ENCODE measurements at regions not wholly inside any gene's neighbourhood (a gene's known extent, or its start where the extent isn't known, plus 50 kb on each side); places are given as distances from the start of the nearest gene placed in this dataset.
"Not testable (repeated sequence)": the region's sequence is repeated elsewhere in the genome, so short reads cannot be mapped to it uniquely, and the experiment has no call there.

DNA sequence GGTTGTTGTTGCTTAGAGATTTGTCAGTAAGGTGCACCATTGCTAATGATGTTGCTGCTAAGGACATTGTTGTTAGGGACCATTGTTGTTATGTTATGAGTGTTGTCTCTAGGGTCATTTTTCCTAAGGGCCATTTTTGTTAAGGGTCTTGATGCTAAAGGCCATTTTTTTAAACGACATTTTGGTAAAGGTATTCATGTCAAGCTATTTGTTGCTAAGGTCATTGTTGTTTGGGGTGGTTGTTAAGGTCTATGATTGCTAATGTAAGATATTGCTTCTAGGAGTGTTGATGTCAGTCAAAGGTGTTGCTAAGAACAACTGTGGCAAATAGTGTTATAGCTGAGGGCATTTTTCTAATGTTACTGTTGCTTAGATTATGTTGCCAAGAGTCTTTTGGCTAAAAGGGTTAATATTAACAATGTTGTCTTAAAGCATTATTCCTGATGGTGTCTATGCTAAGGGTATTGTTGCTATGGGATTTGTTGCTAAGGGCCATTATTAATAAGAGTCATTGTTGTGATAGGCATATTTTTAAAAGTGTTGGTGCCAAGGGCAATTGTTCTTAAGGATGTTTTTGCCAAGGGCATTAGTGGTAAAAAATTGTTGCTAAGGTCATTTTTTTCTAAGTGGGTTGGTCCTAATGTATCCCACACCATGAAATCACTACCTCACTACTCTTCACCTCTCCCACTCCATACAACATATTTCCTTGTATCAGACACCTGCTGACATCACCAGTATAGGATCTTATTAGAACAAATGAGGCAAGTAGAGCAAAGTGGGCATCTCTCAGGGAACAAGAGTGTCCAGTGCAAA, 56.2 kb downstream of the SPATA31A6 start:
- DNase-seq (ENCODE audit: low spot score); H3K4me3 ChIP-seq; H3K27ac ChIP-seq: not testable (repeated sequence)

DNA sequence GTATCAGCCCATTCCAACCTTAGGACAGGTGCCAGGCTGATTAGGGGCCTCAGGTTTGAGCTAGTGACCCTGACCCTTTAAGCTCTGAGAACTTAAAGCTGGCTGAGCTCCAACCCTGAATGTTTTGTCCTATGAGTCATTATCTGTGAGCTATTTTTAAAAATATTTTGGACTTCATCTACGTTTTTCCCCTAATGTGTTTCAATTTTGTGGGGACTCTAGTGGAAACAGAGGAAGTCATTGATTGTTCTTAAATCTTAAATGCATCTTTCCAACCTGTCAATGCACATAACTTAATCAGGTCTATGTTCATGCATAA, 56.8 kb downstream of the SPATA31A6 start:
- not testable (repeated sequence) for H3K4me3 ChIP-seq; H3K27ac ChIP-seq; DNase-seq (ENCODE audit: low spot score)

DNA sequence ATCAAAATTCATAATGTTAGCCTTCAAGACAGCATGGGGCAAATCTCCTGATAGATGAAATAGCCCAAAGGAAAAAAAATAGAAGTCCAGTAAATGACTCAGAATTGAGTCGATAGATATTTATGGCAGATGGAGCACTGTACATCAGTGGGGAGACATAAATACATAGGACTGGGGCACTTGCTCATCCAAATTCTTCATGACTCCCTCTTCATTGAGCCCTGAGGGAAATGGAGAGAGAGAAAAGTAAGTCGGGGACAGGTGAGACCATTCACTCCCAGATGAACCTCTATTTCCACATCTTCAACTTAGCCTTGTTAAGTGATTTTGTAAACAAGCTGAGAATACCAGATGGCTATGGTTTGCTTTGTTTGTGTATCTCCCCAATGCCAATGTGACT, 59.8 kb downstream of the SPATA31A6 start:
- not testable (repeated sequence) for H3K4me3 ChIP-seq; DNase-seq (ENCODE audit: low spot score); H3K27ac ChIP-seq

DNA sequence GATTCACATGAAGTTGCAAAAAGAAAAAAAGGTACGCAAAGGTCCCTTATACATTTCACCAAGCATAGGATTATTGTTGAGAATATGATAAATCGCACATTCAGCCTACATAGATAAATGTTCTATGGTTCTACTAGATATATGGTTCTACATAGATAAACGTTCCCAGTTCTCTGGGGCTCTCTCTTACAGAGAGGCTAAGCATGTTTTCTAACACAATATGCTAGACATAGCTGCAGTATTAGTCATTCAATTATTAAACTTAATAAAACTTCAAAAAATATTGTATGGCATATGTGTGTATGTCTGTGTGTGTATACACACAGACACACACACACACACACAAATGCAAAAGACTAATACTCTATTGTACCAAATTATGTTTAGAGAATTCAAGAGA, 60.4 kb downstream of the SPATA31A6 start:
- H3K4me3 ChIP-seq; H3K27ac ChIP-seq; DNase-seq (ENCODE audit: low spot score): not testable (repeated sequence)

DNA sequence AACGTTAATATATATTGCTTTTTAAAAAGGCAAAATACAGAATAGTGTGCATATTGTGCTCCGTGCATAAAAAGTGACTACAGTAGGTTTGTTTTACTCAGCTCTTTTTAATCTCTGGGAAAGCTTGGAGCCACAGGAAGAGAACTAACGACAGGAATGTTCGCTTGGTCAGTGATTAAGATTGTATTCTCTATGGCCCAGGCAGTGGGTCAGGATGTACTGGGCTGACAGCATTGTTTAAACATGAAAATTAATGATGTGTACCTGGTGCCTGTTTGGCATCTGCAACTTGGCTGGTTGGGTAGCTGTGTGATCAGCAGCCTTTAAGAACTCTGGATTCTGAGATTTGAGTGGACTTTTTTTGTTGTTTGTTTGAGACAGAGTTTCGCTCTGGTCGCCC, 85.3 kb downstream of the SPATA31A6 start:
- H3K4me3 ChIP-seq; H3K27ac ChIP-seq; DNase-seq (ENCODE audit: low spot score): not testable (repeated sequence)

DNA sequence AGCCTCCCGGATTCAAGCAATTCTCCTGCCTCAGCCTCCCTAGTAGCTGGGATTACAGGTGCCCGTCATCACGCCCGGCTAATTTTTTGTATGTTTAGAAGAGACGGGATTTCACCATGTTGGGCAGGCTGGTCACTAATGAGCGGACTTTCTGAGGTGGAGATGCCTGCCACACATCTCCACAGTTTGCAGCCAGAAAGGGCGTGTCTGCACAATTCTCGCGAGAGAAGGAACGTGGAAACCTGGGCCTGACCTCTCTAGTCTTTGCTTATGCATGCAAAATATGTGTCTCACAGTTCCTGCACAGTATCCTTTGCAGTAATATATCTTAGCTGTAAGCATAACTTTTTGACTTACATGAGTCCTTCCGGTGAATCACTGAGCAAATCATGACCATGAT, 85.7 kb downstream of the SPATA31A6 start:
- H3K4me3 ChIP-seq; DNase-seq (ENCODE audit: low spot score); H3K27ac ChIP-seq: not testable (repeated sequence)

DNA sequence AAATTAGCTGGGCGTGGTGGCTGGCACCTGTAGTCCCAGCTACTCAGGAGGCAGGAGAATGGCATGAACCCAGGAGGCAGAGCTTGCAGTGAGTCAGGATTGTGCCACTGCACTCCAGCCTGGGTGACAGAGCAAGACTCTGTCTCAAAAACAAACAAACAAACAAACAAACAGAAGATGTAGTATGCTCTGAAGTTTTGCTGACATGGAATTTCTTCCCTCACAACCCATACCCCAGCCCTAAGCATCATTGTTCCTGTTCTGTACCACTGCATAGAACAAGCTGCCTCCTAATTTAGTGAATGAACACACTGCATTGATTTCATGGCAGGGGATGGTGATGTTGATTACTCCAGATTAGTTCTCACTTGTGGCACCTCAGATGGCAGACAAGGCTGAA, 89.7 kb downstream of the SPATA31A6 start:
- H3K27ac ChIP-seq; H3K4me3 ChIP-seq; DNase-seq (ENCODE audit: low spot score): not testable (repeated sequence)

DNA sequence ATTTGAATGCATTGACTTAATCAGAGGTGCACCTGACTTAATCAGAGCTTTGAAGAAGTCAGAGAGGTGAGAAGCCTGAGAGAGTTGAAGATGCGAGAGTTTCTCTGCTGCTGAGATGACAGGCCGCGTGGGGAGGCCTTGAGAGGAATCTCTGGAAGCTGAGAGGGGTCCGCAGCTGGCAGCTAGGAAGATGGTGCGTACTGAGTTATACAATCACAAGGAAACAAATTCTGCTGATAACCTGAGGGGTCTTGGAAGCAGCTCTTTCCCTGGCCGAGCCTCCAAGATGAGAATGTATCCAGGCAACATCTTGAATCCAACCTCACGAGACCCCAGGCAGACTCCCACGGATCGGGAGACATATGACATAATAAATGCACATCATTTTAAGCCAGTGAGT, 91.7 kb downstream of the SPATA31A6 start:
- TF ChIP-seq, protein P1, sequence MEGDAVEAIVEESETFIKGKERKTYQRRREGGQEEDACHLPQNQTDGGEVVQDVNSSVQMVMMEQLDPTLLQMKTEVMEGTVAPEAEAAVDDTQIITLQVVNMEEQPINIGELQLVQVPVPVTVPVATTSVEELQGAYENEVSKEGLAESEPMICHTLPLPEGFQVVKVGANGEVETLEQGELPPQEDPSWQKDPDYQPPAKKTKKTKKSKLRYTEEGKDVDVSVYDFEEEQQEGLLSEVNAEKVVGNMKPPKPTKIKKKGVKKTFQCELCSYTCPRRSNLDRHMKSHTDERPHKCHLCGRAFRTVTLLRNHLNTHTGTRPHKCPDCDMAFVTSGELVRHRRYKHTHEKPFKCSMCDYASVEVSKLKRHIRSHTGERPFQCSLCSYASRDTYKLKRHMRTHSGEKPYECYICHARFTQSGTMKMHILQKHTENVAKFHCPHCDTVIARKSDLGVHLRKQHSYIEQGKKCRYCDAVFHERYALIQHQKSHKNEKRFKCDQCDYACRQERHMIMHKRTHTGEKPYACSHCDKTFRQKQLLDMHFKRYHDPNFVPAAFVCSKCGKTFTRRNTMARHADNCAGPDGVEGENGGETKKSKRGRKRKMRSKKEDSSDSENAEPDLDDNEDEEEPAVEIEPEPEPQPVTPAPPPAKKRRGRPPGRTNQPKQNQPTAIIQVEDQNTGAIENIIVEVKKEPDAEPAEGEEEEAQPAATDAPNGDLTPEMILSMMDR (IDR thresholded peaks at IDR 0.05) = no peak
- Histone ChIP-seq H3K4me3 (no peak overlapping the region), H3K27ac (no peak overlapping the region)
- no peak for DNase-seq (ENCODE audit: low spot score)

DNA sequence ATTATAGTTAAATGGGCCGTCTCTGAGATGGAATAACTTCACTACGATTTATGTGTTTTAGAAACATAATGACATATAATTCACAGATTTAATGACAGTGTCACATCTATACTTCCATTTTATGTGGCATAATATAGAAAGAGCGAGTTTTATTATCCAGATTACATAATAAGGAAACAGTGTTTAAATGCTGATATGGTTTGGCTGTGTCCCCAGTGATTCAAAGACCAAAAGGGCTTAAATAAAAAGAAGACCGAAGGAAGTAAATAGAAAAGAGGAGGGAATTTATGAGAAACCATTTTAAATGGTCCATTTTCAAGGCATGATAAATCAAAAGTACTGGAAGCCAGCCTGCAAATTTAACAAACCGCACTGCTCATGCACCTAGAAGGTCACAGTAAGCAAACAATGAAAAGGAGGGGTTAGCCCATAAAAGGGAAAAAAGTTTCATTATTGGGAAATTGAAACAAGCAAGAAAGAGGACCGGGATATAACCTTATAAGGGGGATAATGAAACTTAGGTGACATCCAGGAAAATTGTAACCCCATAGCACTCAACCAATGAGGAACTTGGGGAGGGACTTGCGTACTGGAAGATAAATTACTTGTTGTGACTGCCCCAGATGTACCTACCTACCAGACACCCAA, 99.2 kb downstream of the SPATA31A6 start:
- not testable (repeated sequence) for DNase-seq (ENCODE audit: low spot score); H3K4me3 ChIP-seq; H3K27ac ChIP-seq

DNA sequence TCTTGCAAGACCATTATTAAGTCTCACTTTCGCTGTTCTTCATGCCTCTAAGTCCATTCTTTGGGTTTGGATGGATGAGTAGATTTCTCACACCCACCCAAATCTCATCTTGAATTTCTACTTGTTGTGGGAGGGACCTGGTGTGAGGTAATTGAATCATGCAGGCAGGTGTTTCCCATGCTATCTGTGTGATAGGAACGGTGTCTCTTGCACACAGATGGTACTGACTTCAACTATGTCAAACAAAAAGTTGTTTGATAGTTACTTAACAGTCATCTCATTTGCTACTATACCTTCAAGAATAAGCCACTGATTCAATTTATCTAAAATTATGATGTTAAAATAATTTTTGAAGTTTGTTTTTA, 99.7 kb downstream of the SPATA31A6 start:
- H3K27ac ChIP-seq; DNase-seq (ENCODE audit: low spot score); H3K4me3 ChIP-seq: not testable (repeated sequence)

DNA sequence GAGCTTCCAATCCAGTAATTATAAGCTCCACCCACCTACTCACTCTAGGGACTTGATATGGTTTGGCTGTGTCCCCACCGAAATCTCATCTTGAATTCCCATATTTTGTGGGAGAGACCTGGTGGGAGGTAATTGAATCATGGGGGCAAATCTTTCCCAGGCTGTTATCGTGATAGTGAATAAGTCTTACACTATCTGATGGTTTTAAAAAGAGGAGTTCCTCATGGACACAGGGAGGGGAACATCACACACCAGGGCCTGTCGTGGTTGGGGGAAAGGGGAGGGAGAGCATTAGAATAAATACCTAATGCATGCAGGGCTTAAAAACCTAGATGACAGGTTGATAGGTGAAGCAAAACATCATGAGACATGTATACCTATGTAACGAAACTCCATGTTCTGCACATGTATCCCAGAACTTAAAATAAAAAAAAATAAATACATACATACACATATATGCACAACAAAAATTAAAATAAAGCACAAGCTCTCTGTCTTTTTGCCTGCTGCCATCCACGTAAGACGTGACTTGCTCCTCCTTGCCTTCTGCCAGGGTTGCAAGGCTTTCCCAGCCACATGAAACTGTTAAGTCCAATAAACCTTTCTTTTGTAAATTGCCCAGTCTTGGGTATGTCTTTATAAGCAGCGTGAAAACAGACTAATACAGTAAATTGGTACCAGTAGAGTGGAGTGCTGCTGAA, 102.8 kb downstream of the SPATA31A6 start:
- DNase-seq (ENCODE audit: low spot score); H3K27ac ChIP-seq; H3K4me3 ChIP-seq: not testable (repeated sequence)

DNA sequence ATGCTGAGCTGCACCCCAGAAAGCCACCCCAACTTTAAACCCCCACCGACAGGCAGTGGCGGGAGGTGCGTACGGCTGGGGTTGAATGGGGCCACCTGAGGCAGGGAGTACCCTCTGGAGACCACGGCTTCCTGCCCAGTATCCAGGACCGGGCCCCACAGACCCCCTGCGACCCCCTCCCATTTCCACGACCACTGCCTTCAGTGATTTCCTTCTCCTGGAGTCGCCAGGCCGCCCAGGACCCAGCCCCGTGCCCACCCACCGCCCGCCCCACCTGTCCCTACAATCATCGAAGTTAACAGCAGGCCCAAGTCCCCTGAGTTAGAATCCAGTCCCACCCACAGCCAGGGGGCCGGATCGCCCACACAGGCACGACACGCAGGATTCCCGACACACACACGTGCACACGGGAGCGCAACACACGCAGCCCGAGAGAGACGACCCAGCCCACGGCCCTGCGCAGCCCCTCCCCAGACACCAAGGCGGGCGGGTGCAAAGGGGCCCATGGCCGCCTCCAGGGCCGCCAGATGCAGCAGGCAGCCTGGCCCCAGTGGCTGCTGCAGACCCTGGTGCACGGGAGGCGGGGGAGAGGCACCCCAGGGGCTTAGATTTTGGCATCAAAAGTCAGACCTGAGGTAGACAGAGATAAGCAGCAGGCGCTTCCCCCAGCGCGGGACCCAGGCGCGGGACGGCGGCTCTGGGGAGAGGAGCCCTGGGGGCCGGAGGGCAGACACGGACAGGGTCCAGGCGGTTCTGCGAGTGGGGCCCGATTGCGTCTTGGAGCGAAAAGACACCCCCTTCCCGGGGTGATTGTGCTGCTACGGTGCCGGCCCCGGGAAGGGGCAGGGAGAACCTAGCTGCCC, 104.8 kb downstream of the SPATA31A6 start:
- H3K27ac ChIP-seq; DNase-seq (ENCODE audit: low spot score); H3K4me3 ChIP-seq: not testable (repeated sequence)

DNA sequence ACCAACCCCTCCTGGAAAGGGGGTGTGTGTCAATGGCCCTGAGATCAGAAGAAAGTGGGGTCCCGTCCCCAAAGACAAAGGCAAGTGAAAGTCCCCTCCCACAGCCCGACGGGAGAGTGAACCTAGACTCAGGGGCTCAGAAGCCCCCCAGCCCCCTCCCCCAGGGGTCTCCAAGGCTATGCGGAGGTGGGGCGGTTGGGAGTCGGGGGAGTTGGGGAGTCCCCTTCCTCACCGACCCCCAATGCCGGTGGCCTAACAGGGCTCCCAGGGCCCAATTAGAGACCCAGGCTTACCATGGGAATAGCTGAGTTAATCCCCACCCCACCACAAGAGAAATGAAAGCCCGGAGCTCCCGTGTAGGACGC, 105.4 kb downstream of the SPATA31A6 start:
- DNase-seq (ENCODE audit: low spot score); H3K4me3 ChIP-seq; H3K27ac ChIP-seq: not testable (repeated sequence)

DNA sequence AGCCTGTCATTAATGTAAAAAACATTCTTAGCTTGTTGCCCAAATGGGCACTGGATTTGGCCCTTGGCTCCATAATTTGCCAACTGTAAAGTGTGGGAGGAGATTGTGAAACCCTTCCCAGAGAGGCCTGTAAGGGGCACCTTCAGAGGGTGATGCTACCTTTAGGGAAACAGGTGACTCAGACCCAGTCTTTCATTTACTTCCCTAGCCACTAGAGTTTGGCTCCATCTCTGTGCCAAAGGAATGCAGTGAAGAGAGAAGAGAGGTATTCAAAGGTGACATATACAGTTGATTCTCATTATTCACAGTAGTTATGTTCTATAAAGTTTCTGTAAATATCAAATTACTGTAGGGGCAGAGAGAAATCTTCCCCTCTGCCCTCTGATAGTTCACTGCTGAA, 116.7 kb downstream of the SPATA31A6 start:
- H3K4me3 ChIP-seq = not testable (repeated sequence)

DNA sequence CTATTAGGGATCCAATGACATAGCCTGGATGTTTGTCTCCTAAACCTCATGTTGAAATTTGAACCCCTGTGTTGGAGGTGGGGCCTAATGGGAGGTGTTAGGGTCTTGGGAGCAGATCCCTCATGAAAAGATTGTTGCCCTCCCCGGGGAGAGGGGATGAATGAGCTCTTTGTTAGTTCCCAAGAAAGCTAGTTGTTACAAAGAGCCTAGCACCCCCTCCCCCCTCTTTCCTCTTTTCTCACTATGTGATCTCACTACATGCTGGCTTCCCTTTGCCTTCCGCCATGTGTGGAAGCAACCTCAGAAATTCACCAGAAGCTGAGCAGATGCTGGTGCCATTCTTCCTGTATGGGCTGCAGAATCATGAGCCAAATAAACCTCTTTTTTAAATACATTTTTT, 123.2 kb downstream of the SPATA31A6 start:
- H3K4me3 ChIP-seq; DNase-seq (ENCODE audit: low spot score); H3K27ac ChIP-seq: not testable (repeated sequence)

More for the DNA sequence above, 116.7 kb downstream of the SPATA31A6 start:
- not testable (repeated sequence) for H3K27ac ChIP-seq; DNase-seq (ENCODE audit: low spot score)

DNA sequence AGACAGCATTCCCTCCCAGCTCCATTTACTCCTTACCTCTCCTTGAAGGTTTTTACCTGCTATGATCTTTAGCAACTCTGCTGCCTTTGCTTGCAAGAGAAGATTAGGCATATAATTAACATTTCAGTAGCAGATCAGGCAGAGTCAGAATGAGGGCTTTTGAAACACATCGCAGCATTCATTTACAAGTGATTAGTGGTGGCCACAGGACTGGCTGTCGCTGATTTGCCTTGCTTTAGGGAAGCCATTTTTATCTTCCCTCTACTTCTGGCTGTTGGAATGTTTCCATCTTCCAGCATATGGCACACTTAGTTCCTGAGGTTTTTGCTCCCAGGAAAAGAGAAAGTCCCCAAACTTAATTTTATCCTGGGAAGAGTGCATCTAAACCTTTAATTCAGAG, 124.0 kb downstream of the SPATA31A6 start:
- not testable (repeated sequence) for H3K27ac ChIP-seq; H3K4me3 ChIP-seq; DNase-seq (ENCODE audit: low spot score)

DNA sequence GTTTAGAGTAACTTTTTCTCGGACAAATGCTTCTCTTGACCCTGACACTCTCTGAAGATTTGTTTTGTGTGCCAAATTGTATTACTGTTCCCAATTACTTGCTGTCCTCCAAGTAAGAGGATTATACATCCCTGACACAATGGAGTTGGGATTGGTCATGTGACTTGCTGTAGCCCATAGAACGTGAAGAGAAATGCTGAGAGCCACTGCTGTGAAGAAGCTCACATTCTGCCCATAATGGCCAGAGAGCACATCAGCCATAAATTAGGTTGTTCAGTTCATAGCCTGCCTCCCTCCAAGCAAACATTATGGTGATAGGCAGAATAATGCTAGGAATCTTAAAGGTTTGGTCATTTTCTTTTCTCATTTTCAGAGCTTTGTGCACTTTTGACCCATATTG, 127.5 kb downstream of the SPATA31A6 start:
- H3K27ac ChIP-seq; H3K4me3 ChIP-seq; DNase-seq (ENCODE audit: low spot score): not testable (repeated sequence)

DNA sequence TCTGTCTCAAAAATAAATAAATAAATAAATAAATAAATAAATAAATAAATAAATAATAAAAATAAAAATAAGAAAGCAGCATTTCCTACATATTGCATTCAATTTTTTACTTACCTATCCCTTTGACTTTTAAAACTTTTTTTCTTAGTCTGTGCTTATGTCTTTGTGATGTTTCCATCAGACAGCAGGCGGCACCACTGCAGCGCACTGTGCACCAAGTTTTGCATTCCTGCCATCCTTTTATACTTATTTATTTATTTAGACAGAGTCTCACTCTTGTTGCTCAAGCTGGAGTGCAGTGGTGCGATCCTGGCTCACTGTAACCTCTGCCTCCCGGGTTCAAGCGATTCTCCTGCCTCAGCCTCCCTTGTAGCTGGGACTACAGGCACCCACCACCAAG, 132.6 kb downstream of the SPATA31A6 start:
- H3K4me3 ChIP-seq; DNase-seq (ENCODE audit: low spot score); H3K27ac ChIP-seq: not testable (repeated sequence)
